ENCODE measurements at regions not wholly inside any gene's neighbourhood (a gene's known extent, or its start where the extent isn't known, plus 50 kb on each side); places are given as distances from the start of the nearest gene placed in this dataset.
A peak's percentile ranks its signal among the peaks of the same experiment; 100 is the strongest.

- Histone ChIP-seq H3K4me3 (ENCODE audit: low read depth, low read length) (no peak overlapping the region), H3K9me3 (ENCODE audit: control insufficient read depth, insufficient read depth, low read depth, low read length) (no peaks in the 10 kb centered on the region), H3K4me1 (ENCODE audit: control insufficient read depth, insufficient read depth, low read length) (peaks cover 11% of the 10 kb centered on the region), H3K27ac (ENCODE audit: extremely low read depth, low read depth, low read length) (no peak overlapping the region), H3K36me3 (ENCODE audit: control insufficient read depth in 2 of 2, insufficient read depth in 1 of 2, low read length in 2 of 2) (no peaks in the 10 kb centered on the region)
- ChIA-PET POLR2A (no interaction called here), CTCF (no interaction called here)
- TF ChIP-seq ZNF433 (tag by site-specific recombination; IDR thresholded peaks at IDR 0.05; ENCODE audit: low read depth) (no peak), KLF7 (tag by site-specific recombination; IDR thresholded peaks at IDR 0.05; ENCODE audit: borderline replicate concordance) (no peak), ZEB2 (tag by site-specific recombination; IDR thresholded peaks at IDR 0.05) (no peak), ZNF510 (tag by site-specific recombination; IDR thresholded peaks at IDR 0.05; ENCODE audit: insufficient replicate concordance) (no peak), TCF7L2 (IDR thresholded peaks at IDR 0.05; ENCODE audit: borderline replicate concordance, low read depth, low read length) (peak; percentile 37; the same call in 1 of the 2 replicates), ZFP41 (tag by site-specific recombination; IDR thresholded peaks at IDR 0.05; ENCODE audit: borderline replicate concordance) (no peak), ZNF558 (tag by site-specific recombination; IDR thresholded peaks at IDR 0.05) (no peak)
- TF ChIP-seq, protein P1, sequence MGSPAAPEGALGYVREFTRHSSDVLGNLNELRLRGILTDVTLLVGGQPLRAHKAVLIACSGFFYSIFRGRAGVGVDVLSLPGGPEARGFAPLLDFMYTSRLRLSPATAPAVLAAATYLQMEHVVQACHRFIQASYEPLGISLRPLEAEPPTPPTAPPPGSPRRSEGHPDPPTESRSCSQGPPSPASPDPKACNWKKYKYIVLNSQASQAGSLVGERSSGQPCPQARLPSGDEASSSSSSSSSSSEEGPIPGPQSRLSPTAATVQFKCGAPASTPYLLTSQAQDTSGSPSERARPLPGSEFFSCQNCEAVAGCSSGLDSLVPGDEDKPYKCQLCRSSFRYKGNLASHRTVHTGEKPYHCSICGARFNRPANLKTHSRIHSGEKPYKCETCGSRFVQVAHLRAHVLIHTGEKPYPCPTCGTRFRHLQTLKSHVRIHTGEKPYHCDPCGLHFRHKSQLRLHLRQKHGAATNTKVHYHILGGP (tag by site-specific recombination; IDR thresholded peaks at IDR 0.05) = no peak
- TF ChIP-seq, protein P2, sequence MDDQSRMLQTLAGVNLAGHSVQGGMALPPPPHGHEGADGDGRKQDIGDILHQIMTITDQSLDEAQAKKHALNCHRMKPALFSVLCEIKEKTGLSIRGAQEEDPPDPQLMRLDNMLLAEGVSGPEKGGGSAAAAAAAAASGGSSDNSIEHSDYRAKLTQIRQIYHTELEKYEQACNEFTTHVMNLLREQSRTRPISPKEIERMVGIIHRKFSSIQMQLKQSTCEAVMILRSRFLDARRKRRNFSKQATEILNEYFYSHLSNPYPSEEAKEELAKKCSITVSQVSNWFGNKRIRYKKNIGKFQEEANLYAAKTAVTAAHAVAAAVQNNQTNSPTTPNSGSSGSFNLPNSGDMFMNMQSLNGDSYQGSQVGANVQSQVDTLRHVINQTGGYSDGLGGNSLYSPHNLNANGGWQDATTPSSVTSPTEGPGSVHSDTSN (CRISPR knock-in tag; IDR thresholded peaks at IDR 0.05) = no peak
Measured at GRCh38 chr10:29109707-29110571, 178.9 kb upstream of the LYZL1 start.

DNA sequence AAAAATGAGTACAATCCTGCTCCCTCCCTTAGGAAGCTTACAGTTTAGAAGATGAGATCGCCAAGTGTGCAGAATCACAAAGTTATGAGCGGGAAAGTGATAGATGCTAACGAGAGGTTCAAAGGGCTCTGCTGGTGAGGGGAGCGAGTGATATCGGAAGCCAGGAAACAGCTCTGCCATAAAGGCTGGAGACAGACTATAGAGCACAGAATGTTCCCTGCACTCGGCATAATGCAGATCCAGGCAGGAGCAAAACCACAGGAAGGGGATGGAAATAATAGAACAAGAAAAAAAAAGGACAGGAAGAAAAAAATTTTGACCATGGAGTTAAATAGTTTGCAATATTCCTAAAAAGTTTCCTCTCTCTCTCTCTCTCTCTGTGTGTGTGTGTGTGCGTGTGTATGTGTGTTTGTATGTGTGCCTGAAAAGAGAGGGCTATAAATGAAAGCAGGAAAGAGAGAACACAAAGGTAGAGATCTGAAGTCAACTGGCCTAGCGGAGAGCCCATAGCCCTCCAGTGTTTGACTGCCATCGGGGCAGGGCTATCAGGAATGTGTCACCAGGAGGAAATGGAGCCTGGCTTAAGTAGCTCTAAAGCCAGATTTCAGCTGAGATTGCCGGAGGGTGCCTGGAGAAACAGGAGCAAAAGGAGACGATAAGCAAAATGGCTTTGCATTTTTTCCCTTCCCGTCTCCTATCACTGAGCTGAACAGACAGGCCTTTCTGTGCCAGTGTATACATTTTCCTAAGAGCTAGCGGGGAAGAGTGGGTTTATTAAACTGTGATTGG lies 175.8 kb upstream of the LYZL1 start:
- ChIA-PET CTCF (interaction anchor here (0.6 to 0.9 kb wide), 5 partner anchors 16 to 484 kb away, joined by 3 to 4 read pairs (median 3); no protein-coding TSS in a partner anchor), POLR2A (no interaction called here)
- H3K27ac ChIP-seq (ENCODE audit: extremely low read depth, low read depth, low read length) = no peak overlapping the region
- TF ChIP-seq ZNF658 (tag by site-specific recombination; IDR thresholded peaks at IDR 0.05) (no peak), ZNF704 (tag by site-specific recombination; IDR thresholded peaks at IDR 0.05) (no peak), ZNF747 (tag by site-specific recombination; IDR thresholded peaks at IDR 0.05) (no peak), ZNF24 (tag by site-specific recombination; IDR thresholded peaks at IDR 0.05) (no peak), ZNF274 (IDR thresholded peaks at IDR 0.05; ENCODE audit: low read length) (no peak), ZNF274 (tag by site-specific recombination; IDR thresholded peaks at IDR 0.05; ENCODE audit: borderline replicate concordance) (no peak), PRDM1 (tag by site-specific recombination; IDR thresholded peaks at IDR 0.05) (no peak), ZNF785 (tag by site-specific recombination; IDR thresholded peaks at IDR 0.05) (no peak), ZNF174 (tag by site-specific recombination; IDR thresholded peaks at IDR 0.05) (no peak)
- TF ChIP-seq, protein P3, sequence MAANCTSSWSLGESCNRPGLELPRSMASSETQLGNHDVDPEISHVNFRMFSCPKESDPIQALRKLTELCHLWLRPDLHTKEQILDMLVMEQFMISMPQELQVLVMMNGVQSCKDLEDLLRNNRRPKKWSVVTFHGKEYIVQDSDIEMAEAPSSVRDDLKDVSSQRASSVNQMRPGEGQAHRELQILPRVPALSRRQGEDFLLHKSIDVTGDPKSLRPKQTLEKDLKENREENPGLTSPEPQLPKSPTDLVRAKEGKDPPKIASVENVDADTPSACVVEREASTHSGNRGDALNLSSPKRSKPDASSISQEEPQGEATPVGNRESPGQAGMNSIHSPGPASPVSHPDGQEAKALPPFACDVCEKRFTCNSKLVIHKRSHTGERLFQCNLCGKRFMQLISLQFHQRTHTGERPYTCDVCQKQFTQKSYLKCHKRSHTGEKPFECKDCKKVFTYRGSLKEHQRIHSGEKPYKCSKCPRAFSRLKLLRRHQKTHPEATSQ (tag by site-specific recombination; IDR thresholded peaks at IDR 0.05) = no peak
- no peaks in the 10 kb centered on the region for H3K36me3 ChIP-seq (ENCODE audit: control insufficient read depth in 2 of 2, insufficient read depth in 1 of 2, low read length in 2 of 2)
- no peak overlapping the region for H3K4me3 ChIP-seq (ENCODE audit: low read depth, low read length)
- no peaks in the 10 kb centered on the region for H3K9me3 ChIP-seq (ENCODE audit: control insufficient read depth, insufficient read depth, low read depth, low read length)
- H3K4me1 ChIP-seq (ENCODE audit: control insufficient read depth, insufficient read depth, low read length) = 0 out of 2 replicates have a peak, but pooled peaks cover 2% of the 10 kb centered on the region
